ENCODE measurements at regions not wholly inside any gene's neighbourhood (a gene's known extent, or its start where the extent isn't known, plus 50 kb on each side); places are given as distances from the start of the nearest gene placed in this dataset.
A peak's percentile ranks its signal among the peaks of the same experiment; 100 is the strongest.

DNA sequence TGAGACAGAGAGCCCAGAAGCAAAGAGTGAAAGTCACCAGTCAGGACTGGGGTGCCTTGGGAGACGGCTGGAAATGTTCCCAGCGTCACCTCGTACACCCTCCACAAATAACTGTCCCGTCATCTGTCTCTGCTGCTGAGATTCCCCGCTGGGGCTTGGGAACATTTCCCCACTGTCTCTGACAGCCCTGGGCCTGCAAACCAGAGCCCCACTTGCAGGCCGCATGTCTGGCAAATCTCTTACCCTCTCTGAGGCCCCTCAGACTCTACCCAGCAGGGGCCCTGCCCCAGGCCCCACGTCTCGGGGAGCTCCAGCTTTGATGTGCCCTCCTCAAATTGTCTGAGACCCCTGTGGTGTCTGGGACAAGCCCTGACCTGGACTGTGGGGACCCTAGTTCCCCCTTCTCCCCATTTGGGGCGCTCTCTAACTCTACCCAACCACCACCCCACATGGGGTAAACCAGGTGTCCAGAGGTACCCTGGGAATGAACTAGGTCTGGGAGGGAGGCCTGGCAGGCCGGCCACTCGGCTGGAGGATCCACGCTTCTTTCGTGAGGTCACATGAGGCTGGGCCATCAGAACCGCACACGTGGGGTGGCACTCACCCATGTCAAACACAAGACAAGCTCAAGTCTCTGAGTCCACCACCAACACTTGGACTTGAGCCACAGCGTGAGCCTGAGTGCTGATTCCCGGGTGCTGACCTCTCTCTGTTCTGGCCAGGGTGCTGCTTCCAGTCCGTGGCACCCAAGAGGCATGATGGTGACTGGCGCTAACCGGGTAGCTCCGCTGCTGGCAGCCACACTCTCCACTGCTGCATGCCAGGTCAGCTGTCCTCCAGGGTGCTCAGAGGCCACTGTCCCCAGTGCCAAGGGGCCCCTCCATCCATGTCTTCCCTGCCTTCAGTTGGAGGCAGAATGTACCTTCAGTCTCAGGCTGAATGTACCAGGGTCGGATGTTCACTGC, 59.8 kb downstream of the DIO3 start:
- Histone ChIP-seq H3K9me3 (no peaks in the 10 kb centered on the region), H3K27me3 (replicated peaks in 1 of 7) (peaks cover 0 to 3% (median 0%) of the 10 kb centered on the region in 7 donors), H3K4me1 (no peaks in the 10 kb centered on the region), H3K4me3 (no peak overlapping the region), H3K36me3 (no peaks in the 10 kb centered on the region), H3K27ac (no peak overlapping the region)
- WGBS, 5 donors, result 85 to 94% (median 89%) methylated on average over 13 to 22 of the region's 22 CpGs
- DNase-seq, result peak; percentile 67
- TF ChIP-seq POLR2AphosphoS5 (IDR thresholded peaks at IDR 0.05) (no peak), POLR2A (IDR thresholded peaks at IDR 0.05) (no peak), CTCF (IDR thresholded peaks at IDR 0.05 in 8 of 11, conservative IDR thresholded peaks at IDR 0.05 in 3 of 11) (no peak)
- intact Hi-C loops (cut with DNase I; ENCODE audit: low total_unique reads), result loop anchor here (10.0 kb wide), 1 partner anchor 1236 kb away; no protein-coding TSS in a partner anchor

GRCh38 chr14:101622251-101623076, 61.2 kb downstream of the DIO3 start:
- DNase-seq, result peak; percentile 73
- H3K27ac ChIP-seq, result no peak overlapping the region
- peaks cover 0 to 5% (median 0%) of the 10 kb centered on the region in 7 donors for H3K27me3 ChIP-seq (replicated peaks in 1 of 7)
- no peaks in the 10 kb centered on the region for H3K4me1 ChIP-seq
- no peak overlapping the region for H3K4me3 ChIP-seq
- no peaks in the 10 kb centered on the region for H3K9me3 ChIP-seq
- WGBS, 5 donors, result 57 to 79% (median 66%) methylated on average over 14 to 18 of the region's 18 CpGs
- TF ChIP-seq POLR2A (IDR thresholded peaks at IDR 0.05) (no peak), POLR2AphosphoS5 (IDR thresholded peaks at IDR 0.05) (no peak), CTCF (IDR thresholded peaks at IDR 0.05 in 8 of 11, conservative IDR thresholded peaks at IDR 0.05 in 3 of 11) (no peak)
- intact Hi-C loops (cut with DNase I; ENCODE audit: low total_unique reads), result loop anchor here (10.0 kb wide), 1 partner anchor 1238 kb away; no protein-coding TSS in a partner anchor
- H3K36me3 ChIP-seq, result no peaks in the 10 kb centered on the region

DNA sequence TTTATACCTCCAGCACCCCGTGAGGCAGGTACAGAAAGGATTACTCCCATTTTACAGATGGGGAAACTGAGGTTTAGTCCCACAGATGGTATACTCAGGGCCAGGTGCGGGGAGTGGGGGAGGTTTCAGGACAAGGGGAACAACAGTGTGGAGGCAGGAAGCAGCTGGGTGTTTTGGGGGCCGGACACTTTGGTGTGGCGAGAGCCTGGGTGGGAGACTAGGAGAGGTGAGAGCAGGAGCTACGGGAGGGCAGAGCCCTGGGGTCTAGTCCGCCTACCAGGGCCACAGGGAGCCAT, 61.7 kb downstream of the DIO3 start:
- Histone ChIP-seq H3K4me3 (no peak overlapping the region), H3K9me3 (no peaks in the 10 kb centered on the region), H3K27me3 (replicated peaks in 1 of 7) (peaks cover 0 to 10% (median 0%) of the 10 kb centered on the region in 7 donors), H3K36me3 (no peaks in the 10 kb centered on the region), H3K27ac (no peak overlapping the region), H3K4me1 (peaks cover 2 to 5% (median 5%) of the 10 kb centered on the region in 6 donors)
- intact Hi-C loops (cut with DNase I; ENCODE audit: low total_unique reads), result loop anchor here (10.0 kb wide), 1 partner anchor 1238 kb away; no protein-coding TSS in a partner anchor
- no peak for TF ChIP-seq CTCF (IDR thresholded peaks at IDR 0.05 in 8 of 11, conservative IDR thresholded peaks at IDR 0.05 in 3 of 11)
- no peak for TF ChIP-seq POLR2A (IDR thresholded peaks at IDR 0.05)
- TF ChIP-seq POLR2AphosphoS5 (IDR thresholded peaks at IDR 0.05), result no peak
- no peak for DNase-seq
- 78 to 93% (median 84%) methylated on average over 6 of the region's 6 CpGs for WGBS, 5 donors

Measured in spleen (tissue), 11 donors.